ENCODE measurements at regions not wholly inside any gene's neighbourhood (a gene's known extent, or its start where the extent isn't known, plus 50 kb on each side); places are given as distances from the start of the nearest gene placed in this dataset.

GRCh38 chrX:45903781-45904201 is 641.4 kb downstream of the ZNF674 start:
- Mint-ChIP-seq H3K36me3 (no peaks in the 10 kb centered on the region), H3K27ac (no peak overlapping the region), H3K4me3 (no peak overlapping the region), H3K4me1 (peaks cover 5% of the 10 kb centered on the region), H3K9me3 (no peaks in the 10 kb centered on the region), H3K27me3 (no peaks in the 10 kb centered on the region)
- ATAC-seq (ENCODE audit: low read depth) = no peak
- POLR2A ChIA-PET = no interaction called here
- no peak for DNase-seq

GRCh38 chrX:45900766-45901615 is 644.2 kb downstream of the ZNF674 start:
- no peak for ATAC-seq (ENCODE audit: low read depth)
- Mint-ChIP-seq H3K4me1 (peaks cover 5% of the 10 kb centered on the region), H3K27me3 (no peaks in the 10 kb centered on the region), H3K9me3 (no peaks in the 10 kb centered on the region), H3K27ac (no peak overlapping the region), H3K36me3 (no peaks in the 10 kb centered on the region), H3K4me3 (no peak overlapping the region)
- POLR2A ChIA-PET = no interaction called here
- no peak for DNase-seq

- Mint-ChIP-seq H3K4me1 (no peaks in the 10 kb centered on the region), H3K36me3 (no peaks in the 10 kb centered on the region), H3K27ac (no peak overlapping the region), H3K9me3 (no peaks in the 10 kb centered on the region), H3K4me3 (no peak overlapping the region), H3K27me3 (no peaks in the 10 kb centered on the region)
- ATAC-seq (ENCODE audit: low read depth) (no peak), DNase-seq (no peak)
- POLR2A ChIA-PET = no interaction called here
Observed at GRCh38 chrX:45894864-45895645, 650.2 kb downstream of the ZNF674 start.

GRCh38 chrX:45889471-45889870 is 655.8 kb downstream of the ZNF674 start:
- POLR2A ChIA-PET = no interaction called here
- no peak overlapping the region for H3K27ac Mint-ChIP-seq
- ATAC-seq (ENCODE audit: low read depth) = no peak
- H3K27me3 Mint-ChIP-seq = no peaks in the 10 kb centered on the region
- no peaks in the 10 kb centered on the region for H3K4me1 Mint-ChIP-seq
- no peaks in the 10 kb centered on the region for H3K36me3 Mint-ChIP-seq
- no peak overlapping the region for H3K4me3 Mint-ChIP-seq
- DNase-seq = no peak
- H3K9me3 Mint-ChIP-seq = no peaks in the 10 kb centered on the region

- no peaks in the 10 kb centered on the region for H3K4me1 Mint-ChIP-seq
- H3K36me3 Mint-ChIP-seq = no peaks in the 10 kb centered on the region
- no peak overlapping the region for H3K27ac Mint-ChIP-seq
- no peaks in the 10 kb centered on the region for H3K9me3 Mint-ChIP-seq
- no peak overlapping the region for H3K4me3 Mint-ChIP-seq
- no peaks in the 10 kb centered on the region for H3K27me3 Mint-ChIP-seq
- POLR2A ChIA-PET = no interaction called here
- DNase-seq (no peak), ATAC-seq (ENCODE audit: low read depth) (no peak)
Observed at GRCh38 chrX:45888518-45888917, 656.7 kb downstream of the ZNF674 start.

- Mint-ChIP-seq H3K27ac (no peak overlapping the region), H3K4me3 (no peak overlapping the region), H3K27me3 (no peaks in the 10 kb centered on the region), H3K9me3 (no peaks in the 10 kb centered on the region), H3K36me3 (no peaks in the 10 kb centered on the region), H3K4me1 (no peaks in the 10 kb centered on the region)
- DNase-seq = no peak
- POLR2A ChIA-PET = no interaction called here
- no peak for ATAC-seq (ENCODE audit: low read depth)
Observed at GRCh38 chrX:45885931-45886330, 659.3 kb downstream of the ZNF674 start.

GRCh38 chrX:45879512-45879911 is 665.7 kb downstream of the ZNF674 start:
- no peak overlapping the region for H3K27ac Mint-ChIP-seq
- H3K36me3 Mint-ChIP-seq = no peaks in the 10 kb centered on the region
- no peak overlapping the region for H3K4me3 Mint-ChIP-seq
- no peak for DNase-seq
- POLR2A ChIA-PET = no interaction called here
- H3K27me3 Mint-ChIP-seq = no peaks in the 10 kb centered on the region
- ATAC-seq (ENCODE audit: low read depth) = no peak
- no peaks in the 10 kb centered on the region for H3K4me1 Mint-ChIP-seq
- no peaks in the 10 kb centered on the region for H3K9me3 Mint-ChIP-seq

DNA sequence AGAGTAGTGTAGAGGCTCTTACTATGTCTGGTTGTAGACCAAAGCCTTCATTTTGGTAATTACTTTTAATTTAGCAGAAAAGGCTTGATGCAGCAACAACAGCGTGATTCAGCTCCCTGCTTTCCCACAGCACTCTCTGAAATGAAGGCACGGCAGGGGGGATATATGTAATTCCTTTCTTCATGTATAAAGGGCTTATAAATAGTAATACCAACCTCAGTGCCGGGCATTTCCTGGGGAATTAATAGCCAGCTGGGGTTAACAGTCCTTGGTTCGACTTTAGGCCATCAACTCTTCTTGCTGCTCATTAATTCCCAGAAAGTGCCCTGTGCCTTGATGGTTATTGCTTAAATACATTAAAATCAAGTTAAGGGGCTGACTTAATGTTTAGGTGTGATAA is 669.0 kb downstream of the ZNF674 start:
- no peaks in the 10 kb centered on the region for H3K9me3 Mint-ChIP-seq
- POLR2A ChIA-PET = no interaction called here
- no peaks in the 10 kb centered on the region for H3K36me3 Mint-ChIP-seq
- H3K27ac Mint-ChIP-seq = no peak overlapping the region
- H3K4me1 Mint-ChIP-seq = no peaks in the 10 kb centered on the region
- H3K4me3 Mint-ChIP-seq = no peak overlapping the region
- ATAC-seq (ENCODE audit: low read depth) (no peak), DNase-seq (no peak)
- H3K27me3 Mint-ChIP-seq = no peaks in the 10 kb centered on the region

DNA sequence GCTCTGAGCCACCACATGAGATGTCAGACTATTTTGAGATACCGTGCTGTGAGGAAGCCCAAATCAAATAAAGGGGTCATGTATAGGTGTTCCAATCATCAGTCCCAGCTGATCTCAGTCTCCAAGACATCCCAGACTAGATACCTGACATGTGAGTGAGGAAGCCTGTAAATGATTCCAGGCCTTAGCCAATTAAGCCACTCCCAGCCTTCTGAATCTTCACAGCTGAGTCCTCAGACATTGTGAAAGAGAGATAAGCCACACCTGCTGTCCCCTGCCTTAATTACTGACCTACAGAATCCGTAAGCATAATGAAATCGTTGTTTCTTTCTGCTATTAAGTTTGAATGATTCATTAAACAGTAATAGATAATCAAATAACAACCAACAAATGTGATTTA is 671.4 kb downstream of the ZNF674 start:
- no peak overlapping the region for H3K4me3 Mint-ChIP-seq
- ATAC-seq (ENCODE audit: low read depth) (no peak), DNase-seq (no peak)
- H3K4me1 Mint-ChIP-seq = no peaks in the 10 kb centered on the region
- H3K27ac Mint-ChIP-seq = no peak overlapping the region
- H3K27me3 Mint-ChIP-seq = no peaks in the 10 kb centered on the region
- no peaks in the 10 kb centered on the region for H3K9me3 Mint-ChIP-seq
- POLR2A ChIA-PET = no interaction called here
- H3K36me3 Mint-ChIP-seq = no peaks in the 10 kb centered on the region

DNA sequence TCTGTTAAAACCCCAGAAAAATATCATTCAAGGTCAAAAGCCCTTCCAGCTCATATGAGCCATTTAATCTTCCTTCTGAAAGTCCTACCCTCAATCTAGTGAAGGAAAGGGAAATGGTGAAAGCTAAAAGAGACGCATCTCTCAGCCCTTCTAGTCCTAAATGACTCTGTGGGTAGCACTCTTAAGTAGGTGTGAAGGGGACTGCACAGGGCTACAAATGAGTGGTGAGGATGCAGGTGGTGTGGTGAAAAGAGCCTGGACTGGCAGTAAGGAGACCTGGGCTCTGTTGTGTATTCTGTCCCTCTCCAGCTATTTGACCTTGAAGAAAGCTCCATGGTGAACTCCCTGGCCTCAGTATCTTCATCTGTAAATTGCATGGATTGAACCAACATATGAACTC is 671.8 kb upstream of the DIPK2B start:
- no peak overlapping the region for H3K27ac Mint-ChIP-seq
- no peaks in the 10 kb centered on the region for H3K27me3 Mint-ChIP-seq
- H3K4me1 Mint-ChIP-seq = no peaks in the 10 kb centered on the region
- POLR2A ChIA-PET = no interaction called here
- no peak overlapping the region for H3K4me3 Mint-ChIP-seq
- no peaks in the 10 kb centered on the region for H3K36me3 Mint-ChIP-seq
- ATAC-seq (ENCODE audit: low read depth) (no peak), DNase-seq (no peak)
- H3K9me3 Mint-ChIP-seq = no peaks in the 10 kb centered on the region

- H3K36me3 Mint-ChIP-seq = no peaks in the 10 kb centered on the region
- no peak for DNase-seq
- no peak for ATAC-seq (ENCODE audit: low read depth)
- H3K4me1 Mint-ChIP-seq = no peaks in the 10 kb centered on the region
- H3K9me3 Mint-ChIP-seq = no peaks in the 10 kb centered on the region
- H3K27ac Mint-ChIP-seq = no peak overlapping the region
- POLR2A ChIA-PET = no interaction called here
- no peak overlapping the region for H3K4me3 Mint-ChIP-seq
- no peaks in the 10 kb centered on the region for H3K27me3 Mint-ChIP-seq
Observed at GRCh38 chrX:45868425-45868824, 667.7 kb upstream of the DIPK2B start.

GRCh38 chrX:45862801-45863200 is 662.1 kb upstream of the DIPK2B start:
- POLR2A ChIA-PET = no interaction called here

GRCh38 chrX:45860450-45860849 is 659.8 kb upstream of the DIPK2B start:
- Mint-ChIP-seq H3K9me3 (no peaks in the 10 kb centered on the region), H3K4me1 (no peaks in the 10 kb centered on the region), H3K27me3 (no peaks in the 10 kb centered on the region), H3K4me3 (no peak overlapping the region), H3K27ac (no peak overlapping the region), H3K36me3 (no peaks in the 10 kb centered on the region)
- ATAC-seq (ENCODE audit: low read depth) (no peak), DNase-seq (no peak)
- POLR2A ChIA-PET = no interaction called here

More at GRCh38 chrX:45862801-45863200, 662.1 kb upstream of the DIPK2B start:
- no peak for ATAC-seq (ENCODE audit: low read depth)
- H3K9me3 Mint-ChIP-seq = no peaks in the 10 kb centered on the region
- H3K36me3 Mint-ChIP-seq = no peaks in the 10 kb centered on the region
- no peaks in the 10 kb centered on the region for H3K27me3 Mint-ChIP-seq
- H3K27ac Mint-ChIP-seq = no peak overlapping the region
- no peaks in the 10 kb centered on the region for H3K4me1 Mint-ChIP-seq
- H3K4me3 Mint-ChIP-seq = no peak overlapping the region
- DNase-seq = no peak

GRCh38 chrX:45859407-45859806 is 658.7 kb upstream of the DIPK2B start:
- POLR2A ChIA-PET = no interaction called here
- H3K27ac Mint-ChIP-seq = no peak overlapping the region
- H3K9me3 Mint-ChIP-seq = no peaks in the 10 kb centered on the region
- ATAC-seq (ENCODE audit: low read depth) (no peak), DNase-seq (no peak)
- H3K27me3 Mint-ChIP-seq = peaks cover 3% of the 10 kb centered on the region
- H3K36me3 Mint-ChIP-seq = no peaks in the 10 kb centered on the region
- no peak overlapping the region for H3K4me3 Mint-ChIP-seq
- H3K4me1 Mint-ChIP-seq = no peaks in the 10 kb centered on the region
